PC-9 (cell line): ENCODE measurements at regions not wholly inside any gene's neighbourhood (a gene's known extent, or its start where the extent isn't known, plus 50 kb on each side); places are given as distances from the start of the nearest gene placed in this dataset.

ENCODE experiments used
- BruUV-seq: library from RNA; stranded (reverse); fragments of 400-500 nt; replicated peaks from 2 replicates; lab custom pipeline; 2021; lab: Mats Ljungman, UMichigan
- CTCF ChIA-PET: fragments of 300-600 bp; sonication (Branson Sonifier 250); formaldehyde crosslinking; loops from one replicate; lab custom pipeline; 2022; ENCODE audit warnings: antibody characterized with exemption; lab: Charles Lee
- POLR2A ChIA-PET: fragments of 300-600 bp; sonication (Branson Sonifier 250); formaldehyde crosslinking; loops from one replicate; lab custom pipeline; 2022; ENCODE audit warnings: antibody characterized with exemption; ENCODE audit not compliant: unreplicated experiment; lab: Charles Lee
- DNase-seq, 2 experiments: peaks; one replicate each; pipeline versions ENCODE4 v3.0.0 to v3.0.0-alpha.2; 2015 to 2022; ENCODE audit warnings: mixed read lengths in 1 of 2
- H2AFZ ChIP-seq: fragments of 200-600 bp; sonication (generic); 2 replicates; pipeline ENCODE4 v1.8.1; 2017; ENCODE audit warnings: antibody characterized with exemption
- H3F3A ChIP-seq: fragments of 200-600 bp; sonication (generic); 2 replicates; pipeline ENCODE4 v1.8.1; 2017; ENCODE audit warnings: antibody characterized with exemption, mild to moderate bottlenecking, low read depth; ENCODE audit not compliant: insufficient read depth
- H3K27ac ChIP-seq: fragments of 200-600 bp; sonication (generic); 2 replicates; pipeline ENCODE4 v1.6.1; 2016; ENCODE audit warnings: mixed run types
- H3K27me3 ChIP-seq: fragments of 200-600 bp; sonication (generic); 2 replicates; pipeline ENCODE4 v1.6.1; 2016; ENCODE audit warnings: low read depth, mixed run types; ENCODE audit not compliant: insufficient read depth
- H3K36me3 ChIP-seq: fragments of 200-600 bp; sonication (generic); 2 replicates; pipeline ENCODE4 v1.6.1; 2016; ENCODE audit warnings: low read depth, mixed run types
- H3K4me1 ChIP-seq: fragments of 200-600 bp; sonication (generic); replicated peaks from 2 replicates; pipeline ENCODE4 v1.6.1; 2016; ENCODE audit warnings: mixed run types; ENCODE audit not compliant: insufficient read depth
- H3K4me2 ChIP-seq: fragments of 200-600 bp; sonication (generic); 2 replicates; pipeline ENCODE4 v1.6.1; 2017; ENCODE audit warnings: mixed run types
- H3K4me3 ChIP-seq: fragments of 200-600 bp; sonication (generic); 2 replicates; pipeline ENCODE4 v1.6.1; 2016; ENCODE audit warnings: mixed run types
- H3K79me2 ChIP-seq: fragments of 200-600 bp; sonication (generic); 2 replicates; pipeline ENCODE4 v1.6.1; 2017; ENCODE audit warnings: low read depth, mixed run types
- H3K9me2 ChIP-seq: fragments of 200-600 bp; sonication (generic); 2 replicates; pipeline ENCODE4 v1.8.1; 2017; ENCODE audit warnings: mild to moderate bottlenecking; ENCODE audit not compliant: insufficient read depth
- H3K9me3 ChIP-seq: fragments of 200-600 bp; sonication (generic); 2 replicates; pipeline ENCODE4 v1.8.1; 2016; ENCODE audit warnings: low read depth; ENCODE audit not compliant: insufficient read depth
- H4K20me1 ChIP-seq: fragments of 200-600 bp; sonication (generic); 2 replicates; pipeline ENCODE4 v1.8.1; 2017; ENCODE audit not compliant: insufficient read depth
- EZH2 ChIP-seq: fragments of 200-600 bp; sonication (generic); IDR thresholded peaks from 2 replicates; pipeline ENCODE4 v1.8.0; 2017; ENCODE audit warnings: antibody characterized with exemption, low read depth
- intact Hi-C: fragments of 100-400 bp; cut with micrococcal nuclease; formaldehyde crosslinking; loops from one replicate; pipeline ENCODE4 v1.10.0; 2022; ENCODE audit not compliant: unreplicated experiment
- TF ChIP-seq, protein P1 (sequence below): fragments of 200-600 bp; sonication (generic); conservative IDR thresholded peaks from 2 replicates; pipeline ENCODE4 v1.6.1; 2017; ENCODE audit warnings: mixed run types, antibody characterized with exemption, mild to moderate bottlenecking, moderate library complexity

DNA sequence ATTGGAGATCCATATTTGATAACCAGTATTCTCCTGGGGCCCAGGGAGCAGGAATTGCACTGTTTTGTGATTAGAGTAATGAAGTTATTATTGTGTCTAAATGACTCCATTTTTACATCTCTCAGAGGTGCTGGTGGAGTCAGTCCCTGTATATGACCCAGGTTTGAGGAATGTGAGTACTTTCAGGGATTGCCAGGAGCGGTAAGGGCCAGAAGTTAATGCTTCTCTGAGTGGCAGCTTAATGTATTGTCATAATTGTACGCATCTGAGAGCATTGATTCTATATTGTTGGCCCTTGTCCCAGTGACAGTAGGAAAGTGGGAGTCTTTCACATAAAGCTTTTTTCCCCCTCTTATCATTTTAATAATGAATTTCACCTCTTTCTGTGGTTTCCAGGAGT, 146.2 kb downstream of the GATB start:
- H3K27me3 ChIP-seq, result no peaks in the 10 kb centered on the region
- no peaks in the 10 kb centered on the region for H3K4me1 ChIP-seq
- no peaks in the 10 kb centered on the region for H4K20me1 ChIP-seq
- no peaks in the 10 kb centered on the region for H3F3A ChIP-seq
- intact Hi-C loops, result loop anchor here (5.0 kb wide), 1 partner anchor 497 kb away; no protein-coding TSS in a partner anchor
- no peaks in the 10 kb centered on the region for H3K9me2 ChIP-seq
- BruUV-seq, result no TSS peak
- no peak for DNase-seq
- H3K79me2 ChIP-seq, result no peaks in the 10 kb centered on the region
- ChIA-PET POLR2A (no interaction called here), CTCF (interaction anchor here (0.6 kb wide), 1 partner anchor 1802 kb away, joined by 3 read pairs; no protein-coding TSS in a partner anchor)
- no peaks in the 10 kb centered on the region for H3K36me3 ChIP-seq
- no peak for TF ChIP-seq EZH2
- TF ChIP-seq, protein P1, sequence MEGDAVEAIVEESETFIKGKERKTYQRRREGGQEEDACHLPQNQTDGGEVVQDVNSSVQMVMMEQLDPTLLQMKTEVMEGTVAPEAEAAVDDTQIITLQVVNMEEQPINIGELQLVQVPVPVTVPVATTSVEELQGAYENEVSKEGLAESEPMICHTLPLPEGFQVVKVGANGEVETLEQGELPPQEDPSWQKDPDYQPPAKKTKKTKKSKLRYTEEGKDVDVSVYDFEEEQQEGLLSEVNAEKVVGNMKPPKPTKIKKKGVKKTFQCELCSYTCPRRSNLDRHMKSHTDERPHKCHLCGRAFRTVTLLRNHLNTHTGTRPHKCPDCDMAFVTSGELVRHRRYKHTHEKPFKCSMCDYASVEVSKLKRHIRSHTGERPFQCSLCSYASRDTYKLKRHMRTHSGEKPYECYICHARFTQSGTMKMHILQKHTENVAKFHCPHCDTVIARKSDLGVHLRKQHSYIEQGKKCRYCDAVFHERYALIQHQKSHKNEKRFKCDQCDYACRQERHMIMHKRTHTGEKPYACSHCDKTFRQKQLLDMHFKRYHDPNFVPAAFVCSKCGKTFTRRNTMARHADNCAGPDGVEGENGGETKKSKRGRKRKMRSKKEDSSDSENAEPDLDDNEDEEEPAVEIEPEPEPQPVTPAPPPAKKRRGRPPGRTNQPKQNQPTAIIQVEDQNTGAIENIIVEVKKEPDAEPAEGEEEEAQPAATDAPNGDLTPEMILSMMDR, result no peak
- no peaks in the 10 kb centered on the region for H3K9me3 ChIP-seq
- no peak overlapping the region for H3K27ac ChIP-seq
- H3K4me3 ChIP-seq, result no peak overlapping the region
- H2AFZ ChIP-seq, result no peak overlapping the region
- H3K4me2 ChIP-seq, result no peak overlapping the region

GRCh38 chr4:151618858-151619257, 141.9 kb downstream of the GATB start:
- CTCF ChIA-PET, result no interaction called here
- H3K4me1 ChIP-seq, result no peaks in the 10 kb centered on the region
- POLR2A ChIA-PET, result no interaction called here
- no peaks in the 10 kb centered on the region for H3K79me2 ChIP-seq
- H3K4me3 ChIP-seq, result no peak overlapping the region
- H3F3A ChIP-seq, result no peaks in the 10 kb centered on the region
- H3K9me3 ChIP-seq, result no peaks in the 10 kb centered on the region
- H2AFZ ChIP-seq, result no peak overlapping the region
- H3K36me3 ChIP-seq, result no peaks in the 10 kb centered on the region
- intact Hi-C loops, result no loop called here
- H3K4me2 ChIP-seq, result no peak overlapping the region
- TF ChIP-seq EZH2, result no peak
- TF ChIP-seq, protein P1, result no peak
- H4K20me1 ChIP-seq, result no peaks in the 10 kb centered on the region
- no peak overlapping the region for H3K27ac ChIP-seq
- H3K9me2 ChIP-seq, result no peaks in the 10 kb centered on the region
- DNase-seq, result no peak
- H3K27me3 ChIP-seq, result no peaks in the 10 kb centered on the region
- BruUV-seq, result no TSS peak

DNA sequence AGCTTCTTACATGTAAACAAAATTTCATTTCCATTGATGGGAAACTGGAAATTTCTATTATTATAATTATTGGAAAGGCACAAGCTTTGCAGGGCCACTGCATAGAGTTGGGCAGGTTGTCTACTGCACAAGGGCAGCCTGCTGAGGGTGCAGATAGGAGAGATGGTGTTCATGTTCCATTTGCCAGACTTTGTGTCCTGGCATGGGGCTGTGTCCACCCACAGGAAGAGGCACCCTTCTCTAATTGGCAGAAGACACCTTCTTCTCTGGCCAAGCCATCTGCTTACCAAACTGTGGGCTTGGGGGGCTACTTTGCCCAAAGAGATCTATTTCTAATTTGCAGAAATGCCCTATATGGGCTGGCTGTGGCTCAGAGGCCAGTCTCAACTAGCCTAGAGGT, 140.7 kb downstream of the GATB start:
- Histone ChIP-seq H3K79me2 (no peaks in the 10 kb centered on the region), H3F3A (no peaks in the 10 kb centered on the region), H3K4me3 (no peak overlapping the region), H2AFZ (no peak overlapping the region), H3K36me3 (no peaks in the 10 kb centered on the region), H3K27ac (no peak overlapping the region), H3K4me2 (no peak overlapping the region), H3K9me3 (no peaks in the 10 kb centered on the region), H3K27me3 (no peaks in the 10 kb centered on the region), H3K9me2 (no peaks in the 10 kb centered on the region), H4K20me1 (no peaks in the 10 kb centered on the region), H3K4me1 (no peaks in the 10 kb centered on the region)
- POLR2A ChIA-PET, result no interaction called here
- CTCF ChIA-PET, result no interaction called here
- TF ChIP-seq, protein P1, result no peak
- no peak for TF ChIP-seq EZH2
- no TSS peak for BruUV-seq
- intact Hi-C loops, result no loop called here
- no peak for DNase-seq
